Peyer's patch (tissue), 4 donors: ENCODE measurements at regions not wholly inside any gene's neighbourhood (a gene's known extent, or its start where the extent isn't known, plus 50 kb on each side); places are given as distances from the start of the nearest gene placed in this dataset.

Experiments used
- CTCF ChIP-seq, 6 experiments: fragments of 450-650 bp in 4 of 6; fragments of 200-600 bp in 2 of 6; sonication (generic) in 1 of 6; IDR thresholded peaks; one replicate each; pipeline ENCODE4 v1.5.1; 2017 to 2019; ENCODE audit warnings: antibody characterized with exemption in 6 of 6, mild to moderate bottlenecking in 3 of 6, moderate library complexity in 1 of 6
- POLR2A ChIP-seq, 2 donors: fragments of 450-650 bp; IDR thresholded peaks; one replicate each; pipeline ENCODE4 v1.5.1; 2017; ENCODE audit warnings: antibody characterized with exemption in 2 of 2, mild to moderate bottlenecking in 2 of 2, moderate library complexity in 2 of 2

- TF ChIP-seq POLR2A (IDR thresholded peaks at IDR 0.05) (no peak), CTCF (IDR thresholded peaks at IDR 0.05) (no peak)
Measured at GRCh38 chr6:56864171-56864616, 90.7 kb upstream of the BEND6 start.
